ENCODE measurements at regions not wholly inside any gene's neighbourhood (a gene's known extent, or its start where the extent isn't known, plus 50 kb on each side); places are given as distances from the start of the nearest gene placed in this dataset.

DNA sequence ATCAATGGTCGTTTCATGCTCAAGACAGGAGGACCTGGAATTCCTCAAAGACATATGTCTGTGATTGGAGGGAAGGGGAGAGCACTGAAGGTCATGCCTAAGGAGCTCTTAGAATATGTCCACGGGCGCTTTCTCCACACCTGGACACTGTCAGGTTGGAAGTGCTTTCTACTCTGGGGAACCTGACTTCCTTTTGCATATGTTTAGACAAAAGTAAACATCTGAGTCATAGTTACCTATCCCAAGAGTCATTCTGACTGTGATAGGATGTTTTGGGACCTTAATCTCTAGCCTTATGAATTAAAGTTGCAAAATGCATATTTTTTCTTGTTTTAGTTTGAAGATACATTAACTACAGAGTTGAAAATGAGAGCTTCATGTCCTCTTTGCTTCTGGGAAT lies 251.7 kb downstream of the KLF6 start:
- Histone ChIP-seq H3F3A (ENCODE audit: low read depth) (no peaks in the 10 kb centered on the region), H3K79me2 (ENCODE audit: insufficient read depth, low read length) (no peaks in the 10 kb centered on the region), H3K9me2 (replicated peaks; ENCODE audit: low read depth, low read length) (no peaks in the 10 kb centered on the region), H3K4me3 (ENCODE audit: low read length, poor library complexity, severe bottlenecking) (no peak overlapping the region), H2AFZ (ENCODE audit: low read length) (no peak overlapping the region), H3K9me3 (ENCODE audit: insufficient read depth, low read depth, low read length) (no peaks in the 10 kb centered on the region), H3K4me1 (ENCODE audit: insufficient read depth, low read length, poor library complexity, severe bottlenecking) (no peaks in the 10 kb centered on the region), H4K20me1 (ENCODE audit: insufficient read depth, low read length, poor library complexity, severe bottlenecking) (no peaks in the 10 kb centered on the region), H3K36me3 (ENCODE audit: insufficient read depth, low read length) (no peaks in the 10 kb centered on the region), H3K9ac (ENCODE audit: low read depth, low read length, poor library complexity, severe bottlenecking) (no peak overlapping the region), H3K27me3 (ENCODE audit: insufficient read depth, low read length, poor library complexity, severe bottlenecking) (no peaks in the 10 kb centered on the region), H3K4me2 (ENCODE audit: low read depth, low read length, poor library complexity, severe bottlenecking) (no peak overlapping the region)
- TF ChIP-seq, protein P1, sequence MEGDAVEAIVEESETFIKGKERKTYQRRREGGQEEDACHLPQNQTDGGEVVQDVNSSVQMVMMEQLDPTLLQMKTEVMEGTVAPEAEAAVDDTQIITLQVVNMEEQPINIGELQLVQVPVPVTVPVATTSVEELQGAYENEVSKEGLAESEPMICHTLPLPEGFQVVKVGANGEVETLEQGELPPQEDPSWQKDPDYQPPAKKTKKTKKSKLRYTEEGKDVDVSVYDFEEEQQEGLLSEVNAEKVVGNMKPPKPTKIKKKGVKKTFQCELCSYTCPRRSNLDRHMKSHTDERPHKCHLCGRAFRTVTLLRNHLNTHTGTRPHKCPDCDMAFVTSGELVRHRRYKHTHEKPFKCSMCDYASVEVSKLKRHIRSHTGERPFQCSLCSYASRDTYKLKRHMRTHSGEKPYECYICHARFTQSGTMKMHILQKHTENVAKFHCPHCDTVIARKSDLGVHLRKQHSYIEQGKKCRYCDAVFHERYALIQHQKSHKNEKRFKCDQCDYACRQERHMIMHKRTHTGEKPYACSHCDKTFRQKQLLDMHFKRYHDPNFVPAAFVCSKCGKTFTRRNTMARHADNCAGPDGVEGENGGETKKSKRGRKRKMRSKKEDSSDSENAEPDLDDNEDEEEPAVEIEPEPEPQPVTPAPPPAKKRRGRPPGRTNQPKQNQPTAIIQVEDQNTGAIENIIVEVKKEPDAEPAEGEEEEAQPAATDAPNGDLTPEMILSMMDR (conservative IDR thresholded peaks at IDR 0.05; ENCODE audit: low read length), result no peak
- TF ChIP-seq EZH2phosphoT487 (IDR thresholded peaks at IDR 0.05; ENCODE audit: borderline replicate concordance), result no peak

DNA sequence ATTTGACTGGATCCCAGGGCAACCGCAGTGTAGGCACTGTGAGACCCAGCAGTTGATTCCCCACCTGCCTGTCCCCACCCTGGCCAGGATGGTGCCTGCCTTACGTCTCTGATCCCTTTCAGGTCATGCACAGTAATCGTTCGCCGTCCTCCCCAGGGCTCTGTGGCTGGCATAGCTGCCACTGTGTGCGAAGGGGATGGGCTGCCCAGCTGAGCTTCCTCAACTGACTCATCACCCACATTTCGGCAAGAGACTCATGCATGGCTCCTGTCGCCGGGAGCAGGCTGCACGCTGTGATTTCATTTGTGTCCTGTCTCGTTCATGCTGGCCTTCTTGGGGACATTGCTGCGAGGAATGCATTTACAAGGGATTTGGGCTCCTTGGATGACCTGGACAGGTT lies 252.4 kb downstream of the KLF6 start:
- Histone ChIP-seq H3K36me3 (ENCODE audit: insufficient read depth, low read length) (no peaks in the 10 kb centered on the region), H3K9me2 (replicated peaks; ENCODE audit: low read depth, low read length) (no peaks in the 10 kb centered on the region), H3F3A (ENCODE audit: low read depth) (no peaks in the 10 kb centered on the region), H3K27me3 (ENCODE audit: insufficient read depth, low read length, poor library complexity, severe bottlenecking) (no peaks in the 10 kb centered on the region), H3K4me1 (ENCODE audit: insufficient read depth, low read length, poor library complexity, severe bottlenecking) (no peaks in the 10 kb centered on the region), H3K79me2 (ENCODE audit: insufficient read depth, low read length) (no peaks in the 10 kb centered on the region), H3K4me3 (ENCODE audit: low read length, poor library complexity, severe bottlenecking) (no peak overlapping the region), H2AFZ (ENCODE audit: low read length) (no peak overlapping the region), H3K9ac (ENCODE audit: low read depth, low read length, poor library complexity, severe bottlenecking) (no peak overlapping the region), H3K9me3 (ENCODE audit: insufficient read depth, low read depth, low read length) (no peaks in the 10 kb centered on the region), H4K20me1 (ENCODE audit: insufficient read depth, low read length, poor library complexity, severe bottlenecking) (no peaks in the 10 kb centered on the region), H3K4me2 (ENCODE audit: low read depth, low read length, poor library complexity, severe bottlenecking) (no peak overlapping the region)
- no peak for TF ChIP-seq EZH2phosphoT487 (IDR thresholded peaks at IDR 0.05; ENCODE audit: borderline replicate concordance)
- TF ChIP-seq, protein P1 (conservative IDR thresholded peaks at IDR 0.05; ENCODE audit: low read length), result no peak

DNA sequence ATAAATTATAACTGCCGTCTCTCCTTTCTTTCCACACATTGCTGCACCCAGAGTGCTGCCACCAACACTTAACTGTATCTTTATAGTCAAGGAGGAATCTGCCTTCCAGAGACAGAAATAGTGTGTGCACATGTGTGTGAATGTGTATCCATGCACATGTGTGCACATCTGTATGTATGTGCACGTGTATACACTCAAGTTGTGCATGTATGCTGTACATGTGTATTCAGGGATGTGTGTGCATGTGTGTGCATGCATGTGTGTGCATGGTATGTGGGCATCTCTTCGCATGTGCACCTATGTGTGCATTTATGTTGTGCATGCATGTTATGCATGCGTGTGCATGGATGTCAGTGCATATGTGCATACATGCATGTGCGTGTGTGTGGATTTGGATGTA lies 253.3 kb downstream of the KLF6 start:
- Histone ChIP-seq H3K27me3 (ENCODE audit: insufficient read depth, low read length, poor library complexity, severe bottlenecking) (no peaks in the 10 kb centered on the region), H4K20me1 (ENCODE audit: insufficient read depth, low read length, poor library complexity, severe bottlenecking) (no peaks in the 10 kb centered on the region), H3K79me2 (ENCODE audit: insufficient read depth, low read length) (no peaks in the 10 kb centered on the region), H3K9me3 (ENCODE audit: insufficient read depth, low read depth, low read length) (no peaks in the 10 kb centered on the region), H3K9me2 (replicated peaks; ENCODE audit: low read depth, low read length) (no peaks in the 10 kb centered on the region), H3K4me1 (ENCODE audit: insufficient read depth, low read length, poor library complexity, severe bottlenecking) (no peaks in the 10 kb centered on the region), H3K4me2 (ENCODE audit: low read depth, low read length, poor library complexity, severe bottlenecking) (no peak overlapping the region), H3K4me3 (ENCODE audit: low read length, poor library complexity, severe bottlenecking) (no peak overlapping the region), H2AFZ (ENCODE audit: low read length) (no peak overlapping the region), H3K9ac (ENCODE audit: low read depth, low read length, poor library complexity, severe bottlenecking) (no peak overlapping the region), H3K36me3 (ENCODE audit: insufficient read depth, low read length) (no peaks in the 10 kb centered on the region), H3F3A (ENCODE audit: low read depth) (no peaks in the 10 kb centered on the region)
- TF ChIP-seq EZH2phosphoT487 (IDR thresholded peaks at IDR 0.05; ENCODE audit: borderline replicate concordance), result no peak
- TF ChIP-seq, protein P1 (conservative IDR thresholded peaks at IDR 0.05; ENCODE audit: low read length), result no peak
